Tibial nerve (tissue), 4 donors: ENCODE measurements at regions not wholly inside any gene's neighbourhood (a gene's known extent, or its start where the extent isn't known, plus 50 kb on each side); places are given as distances from the start of the nearest gene placed in this dataset.

Source experiments
- EP300 ChIP-seq, 2 donors: sonication (generic); formaldehyde crosslinking; IDR thresholded peaks; one replicate each; pipeline ENCODE4 v1.6.1; 2017; ENCODE audit warnings: antibody characterized with exemption in 2 of 2, mild to moderate bottlenecking in 1 of 2
- POLR2A ChIP-seq, 2 donors: fragments of 450-650 bp; IDR thresholded peaks; one replicate each; pipeline ENCODE4 v1.6.1; 2017; ENCODE audit warnings: antibody characterized with exemption in 2 of 2, mild to moderate bottlenecking in 2 of 2, moderate library complexity in 2 of 2
- TF ChIP-seq, protein P1 (sequence below), 5 experiments: fragments of 200-600 bp in 3 of 5; fragments of 450-650 bp in 2 of 5; sonication (generic) in 3 of 5; IDR thresholded peaks; one replicate each; pipeline ENCODE4 v1.5.1; 2016 to 2019; ENCODE audit warnings: antibody characterized with exemption in 5 of 5, mild to moderate bottlenecking in 3 of 5, moderate library complexity in 2 of 5

DNA sequence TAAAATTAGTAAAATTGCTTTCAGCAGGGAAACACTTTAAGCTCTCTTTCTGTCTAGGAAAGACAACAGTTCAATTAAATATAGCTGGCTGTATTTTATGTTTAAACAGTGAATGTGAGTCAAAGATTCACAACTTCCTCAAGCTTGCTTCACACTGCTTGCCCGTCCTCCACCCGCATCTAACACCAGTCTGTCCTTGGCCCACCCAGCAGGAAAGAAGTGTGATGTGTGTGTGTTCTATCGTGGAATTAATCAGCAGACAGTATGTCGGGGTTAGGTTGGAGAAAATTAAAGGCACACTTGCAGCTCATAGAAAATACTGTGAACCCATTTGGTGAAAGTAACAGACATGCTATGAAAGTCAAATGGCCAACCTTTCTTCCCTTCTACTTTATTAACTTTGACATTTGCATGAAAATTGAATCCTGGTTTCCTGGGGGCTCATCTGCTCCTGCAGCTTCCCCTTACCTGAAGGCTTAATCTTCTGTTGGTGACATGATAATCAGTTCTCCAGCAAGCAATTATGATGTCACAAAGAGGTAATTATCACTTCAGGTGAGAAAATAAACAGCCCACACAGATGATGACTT lies 182.0 kb downstream of the UXS1 start:
- TF ChIP-seq POLR2A (IDR thresholded peaks at IDR 0.05) (no peak), EP300 (IDR thresholded peaks at IDR 0.05) (no peak)
- TF ChIP-seq, protein P1, sequence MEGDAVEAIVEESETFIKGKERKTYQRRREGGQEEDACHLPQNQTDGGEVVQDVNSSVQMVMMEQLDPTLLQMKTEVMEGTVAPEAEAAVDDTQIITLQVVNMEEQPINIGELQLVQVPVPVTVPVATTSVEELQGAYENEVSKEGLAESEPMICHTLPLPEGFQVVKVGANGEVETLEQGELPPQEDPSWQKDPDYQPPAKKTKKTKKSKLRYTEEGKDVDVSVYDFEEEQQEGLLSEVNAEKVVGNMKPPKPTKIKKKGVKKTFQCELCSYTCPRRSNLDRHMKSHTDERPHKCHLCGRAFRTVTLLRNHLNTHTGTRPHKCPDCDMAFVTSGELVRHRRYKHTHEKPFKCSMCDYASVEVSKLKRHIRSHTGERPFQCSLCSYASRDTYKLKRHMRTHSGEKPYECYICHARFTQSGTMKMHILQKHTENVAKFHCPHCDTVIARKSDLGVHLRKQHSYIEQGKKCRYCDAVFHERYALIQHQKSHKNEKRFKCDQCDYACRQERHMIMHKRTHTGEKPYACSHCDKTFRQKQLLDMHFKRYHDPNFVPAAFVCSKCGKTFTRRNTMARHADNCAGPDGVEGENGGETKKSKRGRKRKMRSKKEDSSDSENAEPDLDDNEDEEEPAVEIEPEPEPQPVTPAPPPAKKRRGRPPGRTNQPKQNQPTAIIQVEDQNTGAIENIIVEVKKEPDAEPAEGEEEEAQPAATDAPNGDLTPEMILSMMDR (IDR thresholded peaks at IDR 0.05): no peak
